ENCODE measurements at regions not wholly inside any gene's neighbourhood (a gene's known extent, or its start where the extent isn't known, plus 50 kb on each side); places are given as distances from the start of the nearest gene placed in this dataset.
"Not testable (repeated sequence)": the region's sequence is repeated elsewhere in the genome, so short reads cannot be mapped to it uniquely, and the experiment has no call there.

DNA sequence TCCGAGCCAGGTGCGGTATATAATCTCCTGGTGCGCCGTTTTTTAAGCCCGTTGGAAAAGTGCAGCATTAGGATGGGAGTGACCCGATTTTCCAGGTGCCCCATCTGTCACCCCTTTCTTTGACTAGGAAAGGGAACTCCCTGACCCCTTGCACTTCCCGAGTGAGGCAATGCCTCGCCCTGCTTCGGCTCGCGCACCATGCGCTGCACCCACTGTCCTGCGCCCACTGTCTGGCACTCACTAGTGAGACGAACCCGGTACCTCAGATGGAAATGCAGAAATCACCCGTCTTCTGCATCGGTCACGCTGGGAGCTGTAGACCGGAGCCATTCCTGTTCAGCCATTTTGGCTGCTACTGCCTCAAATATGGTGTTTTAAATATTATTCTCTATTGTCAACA lies 198.0 kb downstream of the MEIS1 start:
- DNase-seq = not testable (repeated sequence)

DNA sequence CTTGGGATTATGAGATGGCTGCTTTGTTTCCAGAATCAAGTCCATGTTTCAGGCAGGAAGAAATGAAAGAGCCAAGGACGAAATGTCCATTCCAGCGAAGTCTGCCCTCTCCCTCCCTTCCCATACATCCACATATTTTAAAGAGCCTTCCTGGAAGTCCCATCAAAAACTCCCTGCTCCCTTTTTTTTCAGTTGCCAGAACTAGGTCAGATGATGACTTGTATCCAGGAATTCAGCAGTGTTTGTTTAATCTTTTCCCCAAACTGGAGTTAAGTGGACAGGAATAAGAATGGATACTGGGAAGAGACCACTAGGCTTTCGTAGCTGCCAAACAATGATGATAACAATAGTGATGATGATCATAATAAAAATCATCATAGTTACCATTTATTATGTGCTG lies 198.7 kb downstream of the MEIS1 start:
- no peak for DNase-seq

DNA sequence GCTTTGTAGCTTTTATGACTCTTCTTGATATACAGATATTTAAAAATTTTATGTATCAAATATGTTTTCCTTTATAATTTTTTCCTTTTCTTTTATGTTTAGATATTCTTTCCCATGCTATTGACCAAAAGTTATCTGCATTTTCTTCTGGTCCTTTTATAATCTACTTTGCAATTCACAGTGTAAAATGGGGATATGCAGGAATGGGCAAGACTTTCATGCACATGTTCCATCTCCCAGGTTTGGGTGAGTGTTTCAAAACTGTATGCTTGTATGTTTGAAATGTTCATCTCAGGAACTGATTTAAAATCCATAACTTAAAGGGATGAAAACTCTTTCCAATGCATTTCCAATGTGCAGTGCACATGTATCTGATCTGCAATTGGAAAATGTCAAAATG lies 199.9 kb downstream of the MEIS1 start:
- DNase-seq = no peak

DNA sequence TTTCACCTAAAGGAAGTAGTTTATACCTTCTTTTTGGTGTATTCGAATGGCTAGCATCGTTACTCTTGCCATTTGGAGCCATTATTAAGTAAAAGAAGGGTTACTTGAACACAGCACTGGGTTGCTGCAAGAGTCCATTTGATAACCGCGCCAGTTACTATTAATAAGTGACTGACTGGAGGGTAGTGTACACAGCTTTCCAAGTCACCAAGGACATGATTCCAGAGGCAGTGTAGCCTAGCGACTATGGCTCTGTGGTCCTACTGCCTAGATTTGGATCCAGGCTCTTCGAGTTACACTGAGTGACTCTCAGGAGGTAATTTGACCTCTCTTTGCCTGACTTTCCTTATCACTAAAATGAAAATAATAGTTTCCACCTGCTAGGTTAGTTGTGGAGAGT lies 206.8 kb downstream of the MEIS1 start:
- no peak for DNase-seq

DNA sequence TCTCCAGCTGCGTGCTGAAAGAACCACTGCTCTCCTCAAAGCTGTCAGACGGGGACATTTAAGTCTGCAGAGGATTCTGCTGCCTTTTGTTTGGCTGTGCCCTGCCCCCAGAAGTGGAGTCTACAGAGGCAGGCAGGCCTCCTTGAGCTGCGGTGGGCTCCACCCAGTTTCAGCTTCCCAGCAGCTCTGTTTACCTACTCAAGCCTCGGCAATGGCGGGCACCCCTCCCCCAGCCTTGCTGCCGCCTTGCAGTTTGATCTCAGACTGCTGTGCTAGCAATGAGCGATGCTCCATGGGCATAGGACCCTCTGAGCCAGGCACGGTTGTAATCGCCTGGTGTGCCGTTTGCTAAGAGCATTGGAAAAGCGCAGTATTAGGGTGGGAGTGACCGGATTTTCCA lies 213.2 kb downstream of the MEIS1 start:
- not testable (repeated sequence) for DNase-seq

DNA sequence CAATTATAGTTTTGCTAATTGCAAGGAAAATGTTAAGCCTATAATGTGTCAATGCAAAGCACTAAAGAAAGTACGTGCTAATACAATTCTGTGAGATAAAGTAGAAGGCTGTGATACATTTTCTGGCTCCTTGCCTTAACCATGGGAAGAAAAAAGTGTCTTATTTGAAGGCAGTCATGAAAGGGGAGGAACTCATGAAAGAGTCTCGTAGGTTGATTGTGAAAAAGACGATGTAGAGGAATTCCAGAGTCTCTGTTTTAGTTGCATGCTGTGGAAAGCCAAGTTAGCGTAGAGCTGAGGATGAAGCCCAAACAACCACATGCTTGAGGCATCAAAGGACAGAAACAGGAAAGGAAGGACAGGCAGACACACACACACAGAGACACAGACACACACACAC lies 214.1 kb downstream of the MEIS1 start:
- DNase-seq = no peak

DNA sequence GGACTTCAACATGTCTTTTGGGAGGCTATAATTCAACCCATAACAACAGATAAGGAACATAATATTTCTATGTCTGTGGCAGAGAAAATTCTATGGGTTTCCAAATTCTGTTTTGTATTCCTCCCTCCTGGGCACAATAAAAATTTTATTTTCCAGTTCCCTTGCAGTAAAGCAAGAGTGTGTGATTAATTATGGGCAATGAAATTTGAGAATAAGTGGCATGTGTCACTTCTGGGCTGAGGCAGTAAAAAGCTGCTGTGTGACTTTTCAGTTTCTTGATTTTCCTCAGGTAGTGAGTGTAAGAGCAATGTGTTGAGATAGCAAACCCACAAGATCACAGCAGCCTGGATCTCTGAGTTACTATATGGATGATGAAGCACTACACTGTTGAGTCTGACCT lies 216.4 kb downstream of the MEIS1 start:
- no peak for DNase-seq

DNA sequence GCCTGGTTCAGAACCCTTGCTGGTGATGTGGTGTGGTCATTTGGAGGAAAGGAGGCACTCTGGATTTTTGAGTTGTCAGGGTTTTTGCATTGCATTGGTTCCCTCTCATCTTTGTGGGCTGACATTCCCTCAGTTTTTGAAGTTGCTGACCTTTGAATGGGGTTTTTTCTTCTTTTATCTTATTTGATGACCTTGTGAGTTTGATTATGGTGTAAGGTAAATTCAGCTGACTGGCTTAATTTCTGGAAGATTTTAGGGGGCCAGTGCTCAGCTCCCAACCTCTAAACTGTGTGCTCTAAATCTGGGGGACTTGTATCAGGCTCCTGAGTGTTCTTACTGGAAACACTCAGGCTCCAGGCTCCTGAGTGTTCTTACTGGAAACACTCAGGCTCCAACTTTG lies 225.9 kb downstream of the MEIS1 start:
- DNase-seq = no peak

DNA sequence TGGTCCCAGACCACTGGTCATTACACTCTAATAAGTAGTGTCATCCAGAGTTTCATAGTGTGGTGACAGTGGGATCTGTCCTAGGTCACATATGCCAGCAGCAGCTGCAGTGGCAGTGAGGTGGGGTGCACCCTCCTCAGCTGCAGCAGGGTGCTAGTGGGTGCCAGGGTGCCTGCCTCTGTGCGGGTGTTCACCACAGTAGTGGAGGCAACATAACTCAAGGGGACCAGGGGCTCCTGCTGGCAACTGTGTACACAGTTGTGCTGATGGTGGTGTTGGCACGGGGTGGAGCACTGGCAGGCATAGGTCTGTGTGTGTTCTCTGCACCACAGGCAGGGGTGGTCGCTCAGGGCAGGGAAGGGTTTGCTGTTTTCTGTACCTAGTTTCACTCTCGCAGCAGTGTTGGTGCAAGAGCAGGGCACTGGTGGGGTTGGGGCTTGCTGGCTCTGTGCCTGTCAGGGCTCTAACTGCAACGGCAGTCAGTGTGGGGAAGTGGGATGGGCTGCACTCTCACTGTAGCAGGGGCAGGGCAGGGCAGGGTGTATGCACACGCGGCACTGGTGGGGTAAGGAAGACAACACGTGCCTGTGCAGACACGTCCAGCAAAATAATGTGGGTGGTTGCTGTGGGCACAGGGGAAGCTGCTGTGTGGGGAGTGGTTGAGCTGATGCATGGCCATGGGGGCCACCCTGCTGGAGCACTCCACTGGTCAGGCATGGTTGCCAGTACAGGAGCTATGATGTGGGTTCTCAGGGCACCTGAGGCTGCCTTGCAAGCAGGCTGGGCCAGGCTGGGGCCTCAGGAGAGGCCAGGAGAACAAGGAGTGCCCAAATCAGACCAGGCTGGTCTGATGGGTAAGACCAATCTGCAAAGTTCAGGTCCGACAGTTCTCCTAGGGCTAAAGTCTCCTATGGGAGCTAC lies 226.6 kb downstream of the MEIS1 start:
- DNase-seq = no peak

DNA sequence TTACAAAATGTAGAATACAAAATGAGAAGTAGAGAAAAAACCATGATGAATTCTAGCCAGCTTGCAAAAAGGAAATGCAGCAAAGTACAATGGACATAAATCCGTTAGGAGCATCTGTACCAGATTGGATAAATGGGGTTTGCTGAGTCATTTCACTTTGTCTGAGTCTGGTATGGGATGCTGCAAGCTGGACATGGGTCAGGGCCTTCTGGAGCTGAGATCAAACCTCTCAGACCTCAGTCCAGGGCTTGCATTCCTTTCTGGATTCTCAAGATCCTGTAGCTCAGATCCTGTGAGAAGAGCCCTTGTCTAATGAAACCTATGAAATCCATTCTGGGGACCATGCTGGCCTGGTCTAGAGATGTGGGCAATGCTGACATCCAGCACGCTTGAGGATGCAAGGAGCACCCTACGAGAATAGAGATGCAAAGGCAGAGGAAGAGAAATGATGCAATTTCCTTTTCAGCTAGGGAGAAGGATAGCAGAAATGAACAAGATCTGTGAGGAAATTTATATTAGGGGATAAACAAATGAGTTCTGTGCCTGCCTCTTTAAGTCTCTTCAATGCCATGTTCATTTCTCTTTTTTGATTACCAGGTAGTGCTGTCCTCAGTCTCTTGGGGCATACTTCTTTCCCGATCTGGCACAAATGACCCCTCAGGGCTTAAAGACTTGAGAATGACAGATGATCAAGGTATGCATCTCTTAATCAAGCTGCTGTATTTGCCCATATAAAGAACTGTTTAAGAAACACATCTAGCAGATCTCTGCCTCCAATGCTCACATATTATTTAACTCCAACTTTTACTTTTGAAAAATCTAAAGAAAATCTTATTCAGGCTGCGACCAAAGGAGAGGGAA lies 230.4 kb downstream of the MEIS1 start:
- no peak for DNase-seq

DNA sequence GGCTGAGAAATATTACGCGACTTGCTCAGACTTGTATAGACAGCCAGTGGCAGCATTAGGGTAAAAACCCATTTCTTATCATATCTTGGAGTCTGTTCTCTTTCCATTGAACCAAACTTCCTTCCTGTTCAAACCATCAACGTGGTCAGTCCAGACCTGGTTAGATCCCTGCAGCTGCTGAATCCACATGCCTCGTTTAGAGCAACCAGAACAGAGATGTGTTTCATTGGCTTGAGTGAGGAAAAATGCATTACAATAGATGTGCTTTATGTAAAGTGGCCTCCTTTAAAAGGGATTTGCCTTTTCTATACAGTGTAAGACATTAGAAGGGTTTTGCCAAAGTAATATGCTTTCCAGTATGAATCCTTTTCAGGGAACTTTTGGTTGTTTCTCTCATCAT lies 232.4 kb downstream of the MEIS1 start:
- DNase-seq = no peak

DNA sequence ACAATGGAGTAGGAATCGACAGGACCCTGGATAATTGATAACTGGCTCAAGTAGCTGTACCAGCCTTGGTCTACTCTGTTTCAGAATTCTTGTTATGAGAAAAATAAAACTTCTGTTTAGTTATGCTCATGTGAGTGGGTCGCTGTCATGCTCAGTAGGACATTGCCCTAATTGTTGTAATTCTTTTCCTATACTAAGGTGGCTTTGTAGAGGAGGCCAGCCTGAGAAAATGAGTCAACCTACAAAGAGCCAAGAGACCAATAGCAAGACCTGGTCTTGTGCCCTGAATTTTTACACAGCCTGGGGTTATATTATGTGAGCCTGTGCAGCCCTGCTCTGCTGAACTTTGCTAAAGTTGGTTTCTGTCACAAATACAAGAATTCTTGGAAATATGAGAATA lies 238.4 kb downstream of the MEIS1 start:
- DNase-seq = no peak

DNA sequence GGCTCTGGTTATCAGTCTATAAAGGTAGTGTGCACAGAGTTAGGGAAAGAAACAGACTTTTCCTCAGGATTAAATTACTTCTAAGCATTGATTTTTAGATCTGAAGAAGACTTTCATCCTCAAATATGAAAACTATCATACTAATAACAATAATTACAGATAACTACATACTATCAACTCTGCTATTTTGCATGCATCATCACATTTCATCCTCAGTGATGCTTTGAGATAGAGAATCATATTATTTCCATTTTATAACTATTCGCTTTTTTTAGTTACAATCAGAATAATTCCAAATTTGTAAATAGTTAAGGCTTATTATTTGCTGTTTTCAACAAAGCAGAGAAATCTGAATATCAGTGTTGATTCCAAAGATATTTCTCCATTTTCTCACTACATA lies 239.2 kb downstream of the MEIS1 start:
- no peak for DNase-seq

DNA sequence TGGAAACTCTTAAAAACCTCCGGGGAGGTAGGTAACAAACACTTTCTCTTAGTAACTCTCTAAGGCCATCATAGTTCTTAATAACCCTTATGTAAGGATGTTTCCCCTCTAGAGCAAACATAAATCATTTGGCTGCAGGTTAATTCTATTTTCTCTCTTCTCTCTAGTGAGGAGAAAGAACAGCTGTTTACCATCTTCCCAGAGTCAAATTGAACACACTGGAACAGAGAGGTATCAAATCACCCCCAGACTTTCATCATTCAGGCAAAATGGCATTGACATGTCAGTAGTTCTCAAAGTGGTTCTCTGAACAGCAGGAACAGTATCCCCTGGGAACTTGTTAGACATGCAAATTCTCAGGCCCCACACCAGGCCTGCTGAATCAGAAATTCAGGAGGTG lies 240.7 kb downstream of the MEIS1 start:
- DNase-seq = no peak

DNA sequence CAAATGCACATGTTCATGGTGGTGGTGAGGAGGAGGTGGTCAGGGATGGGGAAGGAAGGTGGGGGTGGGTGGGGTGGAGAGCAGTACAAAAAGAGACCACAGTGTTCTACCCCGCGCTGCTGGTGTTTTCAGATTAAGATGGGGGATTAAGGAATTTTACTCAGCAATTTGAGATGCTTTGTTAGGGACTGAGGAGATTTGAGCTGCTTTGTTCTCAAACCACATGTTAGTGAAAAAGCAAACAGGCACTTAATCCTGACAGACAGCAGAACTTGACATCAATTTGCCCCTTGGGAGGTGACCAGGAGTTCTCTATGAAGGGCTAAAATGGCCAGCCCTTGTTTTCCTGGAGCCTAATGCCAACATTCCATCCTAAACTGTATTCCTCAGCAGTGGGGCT lies 244.5 kb downstream of the MEIS1 start:
- DNase-seq = no peak

DNA sequence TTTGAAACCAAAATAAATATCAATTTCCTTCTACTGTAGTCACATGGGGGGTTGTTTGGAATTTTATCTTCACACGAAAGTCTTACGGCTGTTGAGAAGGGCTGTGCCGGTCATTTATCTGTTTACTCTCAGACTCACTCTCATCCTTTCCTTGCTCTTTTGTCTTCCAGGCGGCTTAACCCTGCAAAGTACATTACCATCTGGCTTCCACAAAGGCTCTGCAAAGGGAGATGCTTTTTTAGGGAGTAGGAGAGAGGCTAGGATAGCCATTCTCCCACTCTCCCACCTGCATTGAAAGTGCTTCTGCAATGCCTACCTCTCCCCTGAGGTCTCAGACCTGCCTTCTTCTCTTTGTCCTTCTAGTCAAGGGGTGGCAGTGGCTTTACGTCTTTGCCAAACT lies 247.6 kb downstream of the MEIS1 start:
- no peak for DNase-seq

DNA sequence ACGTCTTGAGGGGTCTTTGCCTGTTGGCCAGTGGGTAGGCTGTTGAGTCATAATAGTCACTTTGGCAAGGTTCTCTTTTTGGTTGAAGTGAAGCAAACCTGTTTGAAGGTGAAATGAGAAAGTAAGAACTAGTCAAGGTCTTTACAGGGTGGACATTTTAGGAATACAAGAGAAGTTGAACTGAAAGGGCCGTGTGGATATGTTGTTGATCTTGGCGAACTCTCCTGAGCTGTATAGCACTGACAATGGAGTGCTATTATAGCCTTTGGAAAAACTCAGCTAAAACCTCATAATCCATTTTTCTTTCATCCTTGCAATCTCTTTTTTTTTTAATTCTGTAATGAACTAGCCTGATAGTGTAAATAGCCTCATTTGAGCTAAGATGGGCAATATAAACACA lies 248.1 kb downstream of the MEIS1 start:
- DNase-seq = no peak

DNA sequence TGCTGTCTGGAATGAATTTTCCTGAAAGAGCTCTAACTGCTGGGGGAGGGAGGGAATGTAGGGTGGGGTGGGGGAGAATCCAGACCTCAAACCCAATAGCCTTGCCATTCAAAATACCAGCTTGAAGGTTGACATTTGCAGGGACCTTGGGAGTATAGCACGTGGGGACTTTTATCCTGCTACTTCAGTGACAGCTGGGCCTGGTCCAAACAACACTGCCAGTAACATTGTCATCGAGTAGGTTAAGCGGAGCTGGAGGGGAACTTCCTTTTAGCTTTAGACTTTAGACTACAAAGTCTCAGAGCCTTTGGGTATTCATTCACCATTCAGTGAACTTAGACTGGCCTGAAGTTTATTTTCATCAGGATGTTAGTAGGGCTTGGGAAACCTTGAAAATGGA lies 248.7 kb downstream of the MEIS1 start:
- no peak for DNase-seq

DNA sequence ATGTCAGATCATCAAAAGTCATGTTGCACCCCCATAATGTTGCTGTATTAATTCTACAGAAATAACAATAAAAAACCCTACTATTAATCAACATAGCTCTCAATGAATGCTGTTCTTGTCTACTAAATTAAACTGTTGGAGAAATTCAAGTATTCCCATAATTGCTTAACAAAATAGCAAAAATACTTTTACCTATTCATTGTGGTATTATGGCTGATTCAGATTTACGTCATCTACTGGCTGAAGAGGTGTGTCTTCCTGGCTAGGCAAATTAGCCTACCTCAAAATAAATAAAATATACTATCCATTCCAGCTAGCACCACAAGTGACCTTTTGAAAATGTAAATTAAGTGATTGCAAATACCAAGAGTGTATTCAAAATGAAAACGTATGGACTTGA lies 249.4 kb downstream of the MEIS1 start:
- DNase-seq = no peak

DNA sequence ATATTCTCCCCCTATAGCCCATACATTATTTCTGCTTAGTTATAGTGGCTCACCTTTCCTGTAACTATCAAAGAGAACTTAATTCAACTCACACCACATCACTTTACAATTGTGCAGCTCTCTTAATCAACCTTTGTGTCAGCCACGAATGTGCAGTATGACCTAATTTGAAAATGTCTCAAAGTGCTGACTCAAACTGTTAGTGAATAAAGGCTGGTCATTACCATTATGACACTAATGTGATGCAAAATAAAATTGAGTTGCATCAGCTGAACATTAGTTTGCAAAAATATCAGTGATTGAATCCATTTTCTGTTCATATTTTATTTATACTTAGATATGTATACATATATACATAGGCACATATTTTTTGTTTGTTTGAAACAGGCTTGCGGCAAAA lies 251.8 kb downstream of the MEIS1 start:
- DNase-seq = no peak

DNA sequence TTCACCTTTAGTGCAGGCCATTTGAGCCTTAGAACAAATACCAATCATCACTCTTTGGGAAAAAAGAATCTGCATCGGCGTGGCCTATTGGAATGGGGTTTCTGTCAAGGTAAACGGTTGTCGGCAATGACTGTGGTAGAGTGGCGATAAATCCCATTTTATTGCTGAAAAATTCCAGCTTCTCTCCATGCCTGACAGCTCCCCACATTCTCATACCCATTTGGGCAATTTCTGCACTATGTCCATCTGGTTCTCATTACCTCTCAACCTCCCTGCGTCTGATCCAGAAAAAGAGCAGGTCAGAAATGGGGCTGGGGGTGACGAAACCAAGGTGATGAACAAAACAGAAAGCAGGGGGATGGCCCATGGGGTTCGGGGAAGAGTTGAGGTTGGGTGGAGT lies 254.0 kb downstream of the MEIS1 start:
- DNase-seq = no peak

DNA sequence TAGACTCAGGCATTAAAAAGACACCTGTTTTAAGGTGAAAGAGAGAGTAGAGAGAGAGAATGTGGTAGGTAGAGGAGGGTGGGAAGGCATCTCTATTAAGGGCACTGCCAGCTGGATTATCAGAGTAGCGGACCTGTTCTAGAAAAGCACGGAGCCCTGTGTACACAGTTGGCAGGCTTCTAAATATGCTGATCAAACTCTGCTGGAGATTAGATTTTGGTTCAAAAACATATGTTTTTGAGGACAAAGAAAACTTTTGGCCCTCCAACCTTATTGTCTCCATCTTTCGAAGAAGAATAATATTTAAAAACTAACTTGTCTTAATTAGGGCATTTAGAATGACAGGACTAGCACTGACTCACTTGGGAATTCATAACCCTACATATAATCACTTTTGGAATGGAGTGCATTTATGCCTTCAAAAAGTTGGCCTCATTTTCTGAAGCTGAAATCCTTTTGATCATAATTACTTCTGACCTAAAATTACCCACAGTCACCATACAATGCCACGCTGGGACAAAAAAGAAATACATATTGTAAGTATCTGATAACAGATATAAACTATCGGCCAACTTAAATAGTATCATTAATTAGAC lies 254.6 kb downstream of the MEIS1 start:
- no peak for DNase-seq

DNA sequence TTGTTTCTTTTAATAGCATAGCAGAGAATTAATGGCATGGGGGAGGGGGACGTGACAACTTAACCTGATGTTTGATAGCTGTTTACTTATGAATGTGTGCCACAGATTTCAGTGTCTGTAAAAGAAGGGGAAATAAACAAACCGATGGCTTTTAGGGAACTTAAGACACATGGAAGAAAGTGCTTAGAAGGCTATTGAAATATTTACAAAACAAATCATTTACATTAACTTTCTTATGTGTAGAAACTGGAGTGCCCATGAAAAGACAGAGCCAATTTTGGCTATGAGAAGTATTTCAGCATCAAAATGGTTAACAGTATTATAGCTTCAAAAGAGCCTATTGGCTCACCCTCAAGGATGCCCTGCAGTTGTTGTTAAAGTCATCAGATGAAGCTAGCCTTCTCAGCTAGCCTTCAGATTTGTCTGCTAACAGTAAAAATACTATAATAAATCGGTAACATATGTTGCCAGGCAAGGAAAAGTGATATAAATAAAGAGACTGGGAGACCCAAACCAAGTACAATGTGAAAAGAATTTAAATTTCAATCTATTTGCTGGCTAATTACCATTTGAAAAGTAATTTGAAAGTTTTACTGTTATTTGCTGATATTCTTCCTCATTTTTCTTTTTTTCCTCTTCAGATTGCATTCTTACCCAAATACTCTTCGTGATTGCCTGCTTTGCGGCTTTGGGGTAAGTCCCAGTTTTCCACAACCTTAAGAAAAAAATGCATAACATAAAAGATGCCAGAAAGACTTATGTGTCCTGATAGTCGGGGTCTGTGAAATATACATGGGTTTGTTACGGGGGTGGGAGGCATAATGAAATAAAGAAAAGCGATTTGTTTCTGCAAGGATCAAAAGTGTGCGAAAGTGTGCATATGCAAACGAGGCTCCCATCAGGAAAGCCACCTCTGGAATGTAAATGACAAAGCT lies 256.4 kb downstream of the MEIS1 start:
- no peak for DNase-seq

All from right hindlimb (tissue), 1 donor.